Heart right ventricle (tissue), 16 donors: ENCODE measurements at regions not wholly inside any gene's neighbourhood (a gene's known extent, or its start where the extent isn't known, plus 50 kb on each side); places are given as distances from the start of the nearest gene placed in this dataset.
A peak's percentile ranks its signal among the peaks of the same experiment; 100 is the strongest.

Experiments
- ATAC-seq, 8 donors: fragments of 200-7000 bp; cut with Tn5 transposase; one replicate each; pipeline ENCODE4 v1.9.1; 2020; ENCODE audit warnings: mild to moderate bottlenecking in 8 of 8, moderate library complexity in 8 of 8, moderate number of reproducible peaks in 1 of 8
- DNase-seq, 2 donors: peaks; one replicate each; pipeline ENCODE4 v3.0.0-alpha.2; 2020
- H3K27ac ChIP-seq, 10 donors: fragments of 200-600 bp; sonication (generic) in 2 of 10; one replicate each; pipeline versions ENCODE4 v1.5.0 to v1.8.0; 2020 to 2022; ENCODE audit warnings: mild to moderate bottlenecking in 3 of 10
- H3K27me3 ChIP-seq, 7 donors: fragments of 200-600 bp; one replicate each; pipeline ENCODE4 v1.8.0; 2021 to 2022; ENCODE audit warnings: mild to moderate bottlenecking in 2 of 7
- H3K36me3 ChIP-seq, 9 donors: fragments of 200-600 bp; sonication (generic) in 1 of 9; one replicate each; pipeline versions ENCODE4 v1.5.0 to v1.8.0; 2020 to 2022; ENCODE audit warnings: mild to moderate bottlenecking in 2 of 9
- H3K4me1 ChIP-seq, 9 donors: fragments of 200-600 bp; sonication (generic) in 1 of 9; one replicate each; pipeline versions ENCODE4 v1.5.0 to v1.8.0; 2020 to 2022; ENCODE audit warnings: mild to moderate bottlenecking in 4 of 9
- H3K4me3 ChIP-seq, 10 donors: fragments of 200-600 bp; sonication (generic) in 2 of 10; one replicate each; pipeline versions ENCODE4 v1.5.0 to v1.8.0; 2020 to 2022; ENCODE audit warnings: mild to moderate bottlenecking in 7 of 10, moderate library complexity in 2 of 10
- H3K9me3 ChIP-seq, 11 donors: fragments of 200-600 bp in 10 of 11; sonication (generic) in 2 of 11; one replicate each; pipeline versions ENCODE4 v1.5.0 to v1.8.0; 2013 to 2022; ENCODE audit warnings: mild to moderate bottlenecking in 2 of 11, control low read depth in 1 of 11, moderate library complexity in 1 of 11
- CTCF ChIP-seq, 9 donors: fragments of 200-600 bp; sonication (generic) in 2 of 9; IDR thresholded peaks; one replicate each; pipeline versions ENCODE4 v1.5.0 to v1.8.0; 2021 to 2022; ENCODE audit warnings: antibody characterized with exemption in 9 of 9, mild to moderate bottlenecking in 5 of 9, moderate library complexity in 1 of 9
- WGBS, 2 donors: extraction: QIAGEN DNeasy Blood & Tissue Kit; methylation state at CpG; one replicate each; pipeline ENCODE4 v1.1.7; 2013; ENCODE audit warnings: inconsistent platforms in 1 of 2; 5-methylcytosine and 5-hydroxymethylcytosine counted together
- intact Hi-C, 10 donors: fragments of 100-400 bp; cut with DNase I; formaldehyde crosslinking; loops; one replicate each; pipeline versions ENCODE4 v1.11.1 to v1.14.2; 2022
- donor health status: Arrhythmogenic right ventricular cardiomyopathy.
- donor health status: ischemic (EF 13 %, LVEDD 7.1; RV severe dilation, severe dysfunction).
- donor health status: healthy with polysubstance abuse.
- donor health status: DM: no; HTN: yes; CAD: no.
- donor health status: DM: no; HTN: no; CAD: no.
- donor health status: ischemic (EF 25% LVEDD 6.9; RV normal size, moderate dysfunction).
- donor health status: ischemic (EF 25% LVEDD 5.7; RV mildly dilated, moderate dysfunction).
- donor health status: healthy.
- donor health status: DM: yes; HTN: yes; CAD: no.
- donor health status: Ischemic cardiomyopathy.
- donor health status: ischemic (EF 35%, LVEDD 5.7; RV mildly dilated, moderate dysfunction).
- donor health status: nonischemic (EF 11% LVEDD 7.7; RV severe dilation, severe dysfunction).
- donor health status: DM: yes; HTN: yes; CAD: no.
- donor health status: PGD.
- donor health status: ischemic (EF 29% LVEDD 5.4; RV normal size, mild dysfunction).
- donor health status: nonischemic (EF 23%, LVEDD 6.1; RV moderate dilation, normal function).

- Histone ChIP-seq H3K4me3 (no peak overlapping the region), H3K36me3 (no peaks in the 10 kb centered on the region), H3K4me1 (no peaks in the 10 kb centered on the region), H3K27me3 (peaks cover 0 to 46% (median 8%) of the 10 kb centered on the region in 7 donors), H3K9me3 (no peaks in the 10 kb centered on the region), H3K27ac (no peak overlapping the region)
- TF ChIP-seq CTCF (IDR thresholded peaks at IDR 0.05), result no peak
- intact Hi-C loops, result loop anchor here in 1 of 10 donors (2.0 kb wide), 1 partner anchor 68 kb away; no protein-coding TSS in a partner anchor
- ATAC-seq, result no peak
- 45 to 53% methylated on average over 5 of the region's 5 CpGs for WGBS, 2 donors
- no peak for DNase-seq
Observed at GRCh38 chr17:33375103-33375502, 82.0 kb upstream of the ASIC2 start.

- no peak for DNase-seq
- intact Hi-C loops, result loop anchor here in 1 of 10 donors (2.0 kb wide), 1 partner anchor 69 kb away; no protein-coding TSS in a partner anchor
- no peak for TF ChIP-seq CTCF (IDR thresholded peaks at IDR 0.05)
- Histone ChIP-seq H3K36me3 (no peaks in the 10 kb centered on the region), H3K27me3 (peaks cover 0 to 44% (median 14%) of the 10 kb centered on the region in 7 donors), H3K4me1 (no peaks in the 10 kb centered on the region), H3K9me3 (no peaks in the 10 kb centered on the region), H3K27ac (no peak overlapping the region), H3K4me3 (no peak overlapping the region)
- 69 to 74% methylated on average over 4 of the region's 4 CpGs for WGBS, 2 donors
- no peak for ATAC-seq
Observed at GRCh38 chr17:33375783-33376182, 82.7 kb upstream of the ASIC2 start.

GRCh38 chr17:33377837-33378595, 84.9 kb upstream of the ASIC2 start:
- no peak overlapping the region for H3K4me3 ChIP-seq
- no peak overlapping the region for H3K27ac ChIP-seq
- no peaks in the 10 kb centered on the region for H3K9me3 ChIP-seq
- TF ChIP-seq CTCF (IDR thresholded peaks at IDR 0.05), result no peak
- ATAC-seq (no peak), DNase-seq (no peak)
- 65 to 72% methylated on average over 3 of the region's 3 CpGs for WGBS, 2 donors
- H3K36me3 ChIP-seq, result no peaks in the 10 kb centered on the region
- intact Hi-C loops, result no loop called here
- H3K27me3 ChIP-seq, result peaks cover 0 to 48% (median 10%) of the 10 kb centered on the region in 7 donors
- no peaks in the 10 kb centered on the region for H3K4me1 ChIP-seq

GRCh38 chr17:33381201-33381600, 88.1 kb upstream of the ASIC2 start:
- H3K27me3 ChIP-seq, result peaks cover 0 to 58% (median 12%) of the 10 kb centered on the region in 7 donors
- H3K27ac ChIP-seq, result no peak overlapping the region
- no peaks in the 10 kb centered on the region for H3K36me3 ChIP-seq
- H3K4me1 ChIP-seq, result no peaks in the 10 kb centered on the region
- WGBS, 2 donors, result 21 to 25% methylated on average over 6 of the region's 6 CpGs
- ATAC-seq, result peak in 2 of 8 donors; percentile 20 to 38
- H3K4me3 ChIP-seq, result no peak overlapping the region
- no peaks in the 10 kb centered on the region for H3K9me3 ChIP-seq
- DNase-seq, result no peak
- no peak for TF ChIP-seq CTCF (IDR thresholded peaks at IDR 0.05)
- intact Hi-C loops, result no loop called here
